Thoracic aorta (tissue), 2 donors: ENCODE measurements at regions not wholly inside any gene's neighbourhood (a gene's known extent, or its start where the extent isn't known, plus 50 kb on each side); places are given as distances from the start of the nearest gene placed in this dataset.

ENCODE experiments used
- ATAC-seq: fragments of 150-250 bp; one replicate; pipeline ENCODE4 v1.8.0; 2017; ENCODE audit warnings: low read depth; ENCODE audit not compliant: insufficient number of reproducible peaks, low FRiP score
- DNase-seq: peaks from one replicate; pipeline ENCODE4 v3.0.0-alpha.2; 2020; ENCODE audit warnings: low spot score
- H3K27ac ChIP-seq, 2 donors: fragments of 200-600 bp; sonication (generic); 1 replicate in 1 of 2; 2 replicates in 1 of 2; pipeline ENCODE4 v1.5.1; 2016; ENCODE audit warnings: mild to moderate bottlenecking in 2 of 2, moderate library complexity in 2 of 2
- H3K27me3 ChIP-seq: fragments of 200-600 bp; sonication (generic); replicated peaks from 2 replicates; pipeline ENCODE4 v1.6.0; 2016; ENCODE audit warnings: mild to moderate bottlenecking; ENCODE audit not compliant: insufficient read depth
- H3K36me3 ChIP-seq: fragments of 200-600 bp; sonication (generic); one replicate; pipeline ENCODE4 v1.5.1; 2016
- H3K4me1 ChIP-seq, 2 donors: fragments of 200-600 bp; sonication (generic); 1 replicate in 1 of 2; 2 replicates in 1 of 2; pipeline versions ENCODE4 v1.5.1 to v1.6.0; 2016; ENCODE audit warnings: low read depth in 2 of 2, mild to moderate bottlenecking in 1 of 2; ENCODE audit not compliant: control insufficient read depth in 1 of 2
- H3K4me3 ChIP-seq: fragments of 200-600 bp; sonication (generic); 2 replicates; pipeline ENCODE4 v1.5.1; 2016; ENCODE audit warnings: mild to moderate bottlenecking
- H3K9me3 ChIP-seq: fragments of 200-600 bp; sonication (generic); 2 replicates; pipeline ENCODE4 v1.5.1; 2016
- CTCF ChIP-seq: fragments of 200-600 bp; sonication (generic); IDR thresholded peaks from one replicate; pipeline ENCODE4 v1.5.1; 2019; ENCODE audit warnings: antibody characterized with exemption

- DNase-seq (no peak), ATAC-seq (no peak)
- Histone ChIP-seq H3K4me3 (no peak overlapping the region), H3K4me1 (no peaks in the 10 kb centered on the region), H3K27me3 (no peaks in the 10 kb centered on the region), H3K36me3 (no peaks in the 10 kb centered on the region), H3K9me3 (no peaks in the 10 kb centered on the region), H3K27ac (no peak overlapping the region)
- no peak for TF ChIP-seq CTCF
Measured at GRCh38 chr9:28810388-28811075, 1237.3 kb upstream of the C9orf72 start.

GRCh38 chr9:28820741-28821140 is 1247.5 kb upstream of the C9orf72 start:
- TF ChIP-seq CTCF = no peak
- no peaks in the 10 kb centered on the region for H3K36me3 ChIP-seq
- H3K27me3 ChIP-seq = no peaks in the 10 kb centered on the region
- DNase-seq (no peak), ATAC-seq (no peak)
- H3K27ac ChIP-seq = no peak overlapping the region
- no peaks in the 10 kb centered on the region for H3K9me3 ChIP-seq
- H3K4me3 ChIP-seq = no peak overlapping the region
- H3K4me1 ChIP-seq = no peaks in the 10 kb centered on the region

- DNase-seq (no peak), ATAC-seq (no peak)
- Histone ChIP-seq H3K9me3 (no peaks in the 10 kb centered on the region), H3K27me3 (no peaks in the 10 kb centered on the region), H3K27ac (no peak overlapping the region), H3K4me3 (no peak overlapping the region), H3K36me3 (no peaks in the 10 kb centered on the region), H3K4me1 (no peaks in the 10 kb centered on the region)
- no peak for TF ChIP-seq CTCF
Measured at GRCh38 chr9:28821240-28821639, 1248.0 kb upstream of the C9orf72 start.

GRCh38 chr9:28824432-28824963 is 1251.2 kb upstream of the C9orf72 start:
- Histone ChIP-seq H3K36me3 (no peaks in the 10 kb centered on the region), H3K4me1 (no peaks in the 10 kb centered on the region), H3K27me3 (no peaks in the 10 kb centered on the region), H3K27ac (no peak overlapping the region), H3K9me3 (no peaks in the 10 kb centered on the region), H3K4me3 (no peak overlapping the region)
- no peak for ATAC-seq
- TF ChIP-seq CTCF = no peak
- DNase-seq = no peak

GRCh38 chr9:28832168-28832770 is 1259.0 kb upstream of the C9orf72 start:
- no peaks in the 10 kb centered on the region for H3K36me3 ChIP-seq
- DNase-seq = no peak
- no peaks in the 10 kb centered on the region for H3K4me1 ChIP-seq
- H3K9me3 ChIP-seq = no peaks in the 10 kb centered on the region
- no peak overlapping the region for H3K4me3 ChIP-seq
- no peak overlapping the region for H3K27ac ChIP-seq
- no peak for TF ChIP-seq CTCF
- ATAC-seq = no peak
- no peaks in the 10 kb centered on the region for H3K27me3 ChIP-seq
